ENCODE measurements at regions not wholly inside any gene's neighbourhood (a gene's known extent, or its start where the extent isn't known, plus 50 kb on each side); places are given as distances from the start of the nearest gene placed in this dataset.
A peak's percentile ranks its signal among the peaks of the same experiment; 100 is the strongest.
"Not testable (repeated sequence)": the region's sequence is repeated elsewhere in the genome, so short reads cannot be mapped to it uniquely, and the experiment has no call there.

DNA sequence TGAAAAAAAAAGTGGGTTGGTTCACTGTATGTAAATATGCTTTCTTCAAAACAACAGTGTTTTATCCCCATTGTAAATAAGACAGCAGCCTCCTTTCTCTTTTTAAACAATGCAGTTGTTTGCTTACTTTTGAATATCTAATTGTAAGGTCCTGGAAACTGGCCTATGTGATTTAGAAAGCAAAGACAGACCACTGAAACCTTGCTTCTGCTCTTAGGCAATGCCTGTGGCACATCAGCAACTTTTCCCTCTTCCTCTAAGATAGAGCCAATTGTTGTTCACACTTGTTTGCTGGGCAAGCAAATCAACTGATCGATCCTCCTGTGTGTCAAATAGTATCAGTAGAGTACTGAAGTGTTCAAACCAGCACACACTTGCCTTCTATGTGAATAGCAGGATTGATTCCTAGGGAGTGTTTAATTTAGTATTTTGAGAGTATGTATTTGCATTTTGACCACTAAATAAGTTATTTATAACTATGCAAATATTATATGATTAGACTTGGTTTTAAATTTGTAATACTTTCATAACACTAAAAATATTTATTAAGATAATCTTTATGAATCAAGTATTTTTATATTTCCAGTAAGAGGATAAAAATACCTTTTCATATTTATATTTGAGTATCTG lies 55.4 kb upstream of the GRPR start:
- Mint-ChIP-seq H3K27ac (no peak overlapping the region), H3K4me1 (peaks cover 0 to 8% (median 0%) of the 10 kb centered on the region in 3 donors), H3K36me3 (peaks cover 2% of the 10 kb centered on the region), H3K27me3 (peaks cover 6% of the 10 kb centered on the region), H3K9me3 (peaks cover 0 to 6% (median 3%) of the 10 kb centered on the region in 3 donors), H3K4me3 (peak overlapping the region in 1 of 4 donors; percentile 20)

GRCh38 chrX:16063921-16064320 lies 59.4 kb upstream of the GRPR start:
- no peak overlapping the region for H3K4me3 Mint-ChIP-seq
- H3K27me3 Mint-ChIP-seq, result no peaks in the 10 kb centered on the region
- peaks cover 0 to 1% (median under 1%) of the 10 kb centered on the region in 3 donors for H3K9me3 Mint-ChIP-seq
- peaks cover 0 to 11% (median 4%) of the 10 kb centered on the region in 3 donors for H3K4me1 Mint-ChIP-seq
- no peak overlapping the region for H3K27ac Mint-ChIP-seq
- H3K36me3 Mint-ChIP-seq, result peaks cover 2% of the 10 kb centered on the region

- H3K36me3 Mint-ChIP-seq, result peaks cover 2% of the 10 kb centered on the region
- H3K27ac Mint-ChIP-seq, result peak overlapping the region in 1 of 3 donors; percentile 4
- H3K4me1 Mint-ChIP-seq, result peaks cover 0 to 9% (median 4%) of the 10 kb centered on the region in 3 donors
- H3K4me3 Mint-ChIP-seq, result no peak overlapping the region
- H3K9me3 Mint-ChIP-seq, result peaks cover 0 to 3% (median 1%) of the 10 kb centered on the region in 3 donors
- peaks cover 3% of the 10 kb centered on the region for H3K27me3 Mint-ChIP-seq
These were observed 60.2 kb upstream of the GRPR start for GRCh38 chrX:16063141-16063540.

DNA sequence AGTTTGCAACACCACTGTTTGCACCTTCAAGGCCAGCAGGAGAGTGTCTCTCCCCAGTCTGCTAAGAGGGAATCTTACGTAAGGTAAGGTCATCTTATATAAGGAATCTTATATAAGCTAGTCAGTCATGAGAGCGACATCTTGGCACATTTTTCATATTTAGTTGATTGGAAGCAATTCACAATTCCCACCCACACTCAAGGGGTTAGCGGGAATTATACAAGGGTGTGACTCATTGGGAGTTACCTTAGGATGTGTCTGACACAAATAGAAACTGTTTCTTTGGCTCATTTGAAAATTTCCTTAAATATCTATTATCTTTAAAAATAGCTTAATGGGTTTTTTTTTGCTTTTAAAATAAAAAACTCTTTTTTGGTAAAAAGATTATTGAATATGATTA lies 62.1 kb upstream of the GRPR start:
- Mint-ChIP-seq H3K4me1 (peaks cover 0 to 4% (median 4%) of the 10 kb centered on the region in 3 donors), H3K9me3 (peaks cover 0 to 3% (median 1%) of the 10 kb centered on the region in 3 donors), H3K4me3 (no peak overlapping the region), H3K27ac (no peak overlapping the region), H3K27me3 (peaks cover 3% of the 10 kb centered on the region), H3K36me3 (peaks cover 2% of the 10 kb centered on the region)

DNA sequence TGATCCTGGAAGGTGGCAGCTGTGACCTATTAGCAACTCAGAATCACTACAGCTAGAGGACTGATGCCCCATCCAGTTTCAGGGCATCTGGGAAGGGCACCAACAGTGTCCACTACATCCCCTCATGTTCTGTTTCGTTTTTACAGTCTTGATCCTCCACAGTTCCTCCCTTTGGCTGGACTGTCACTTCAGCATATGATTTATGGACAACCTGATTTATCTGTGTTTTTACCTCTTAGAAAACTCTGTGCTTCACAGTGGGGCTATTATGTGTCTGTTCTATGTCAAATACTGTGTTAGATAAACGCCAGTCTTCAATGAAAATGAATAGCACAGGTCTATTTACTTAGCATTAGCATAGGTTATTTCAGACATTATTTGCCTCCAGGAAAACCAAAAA lies 63.1 kb upstream of the GRPR start:
- Mint-ChIP-seq H3K9me3 (peaks cover 0 to 3% (median 1%) of the 10 kb centered on the region in 3 donors), H3K36me3 (peaks cover 2% of the 10 kb centered on the region), H3K27ac (no peak overlapping the region), H3K4me1 (peaks cover 0 to 4% (median 4%) of the 10 kb centered on the region in 3 donors), H3K27me3 (peaks cover 3% of the 10 kb centered on the region), H3K4me3 (no peak overlapping the region)

GRCh38 chrX:16049126-16049525 lies 74.2 kb upstream of the GRPR start:
- H3K4me1 Mint-ChIP-seq, H3K27ac Mint-ChIP-seq, H3K4me3 Mint-ChIP-seq, H3K27me3 Mint-ChIP-seq, H3K9me3 Mint-ChIP-seq, H3K36me3 Mint-ChIP-seq: not testable (repeated sequence)

GRCh38 chrX:16042980-16043379 lies 80.4 kb upstream of the GRPR start:
- H3K4me3 Mint-ChIP-seq, result no peak overlapping the region

GRCh38 chrX:16039834-16040233 lies 83.5 kb upstream of the GRPR start:
- peaks cover 0 to 9% (median 4%) of the 10 kb centered on the region in 3 donors for H3K4me1 Mint-ChIP-seq
- peak overlapping the region in 1 of 4 donors; percentile 23 for H3K4me3 Mint-ChIP-seq
- peaks cover 3 to 5% (median 3%) of the 10 kb centered on the region in 3 donors for H3K9me3 Mint-ChIP-seq
- peaks cover 2% of the 10 kb centered on the region for H3K36me3 Mint-ChIP-seq
- no peaks in the 10 kb centered on the region for H3K27me3 Mint-ChIP-seq
- no peak overlapping the region for H3K27ac Mint-ChIP-seq

More at GRCh38 chrX:16042980-16043379, 80.4 kb upstream of the GRPR start:
- H3K4me1 Mint-ChIP-seq, result peaks cover 0 to 9% (median 4%) of the 10 kb centered on the region in 3 donors
- no peaks in the 10 kb centered on the region for H3K36me3 Mint-ChIP-seq
- H3K9me3 Mint-ChIP-seq, result no peaks in the 10 kb centered on the region
- no peak overlapping the region for H3K27ac Mint-ChIP-seq
- peaks cover 2% of the 10 kb centered on the region for H3K27me3 Mint-ChIP-seq

- H3K4me3 Mint-ChIP-seq, result peak overlapping the region in 1 of 4 donors; percentile 23
- H3K27me3 Mint-ChIP-seq, result no peaks in the 10 kb centered on the region
- H3K36me3 Mint-ChIP-seq, result peaks cover 4% of the 10 kb centered on the region
- peaks cover 0 to 9% (median 4%) of the 10 kb centered on the region in 3 donors for H3K4me1 Mint-ChIP-seq
- H3K9me3 Mint-ChIP-seq, result peaks cover 3 to 5% (median 3%) of the 10 kb centered on the region in 3 donors
- H3K27ac Mint-ChIP-seq, result no peak overlapping the region
These were observed 84.0 kb upstream of the GRPR start for GRCh38 chrX:16039363-16039762.

DNA sequence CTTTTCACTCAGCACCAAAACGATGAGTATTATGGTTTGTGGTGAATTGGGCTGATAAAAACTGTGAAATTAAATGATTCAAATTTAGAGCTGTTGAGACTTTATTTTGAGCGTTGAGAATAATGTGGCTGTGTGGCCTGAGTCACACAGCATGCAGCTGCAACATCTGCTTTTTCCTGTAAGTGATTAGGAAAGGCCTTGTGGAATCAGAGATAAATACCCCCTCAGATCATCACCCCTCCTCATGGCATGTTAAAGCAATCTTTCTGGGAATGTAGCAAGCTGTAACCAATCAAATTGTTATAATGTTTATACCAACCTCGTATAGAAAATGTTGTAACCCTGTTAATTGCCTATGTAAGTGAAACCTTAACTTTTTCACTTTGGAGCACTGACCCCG lies 90.0 kb upstream of the GRPR start:
- H3K27ac Mint-ChIP-seq, result no peak overlapping the region
- peaks cover 4% of the 10 kb centered on the region for H3K27me3 Mint-ChIP-seq
- peaks cover 0 to 4% (median 3%) of the 10 kb centered on the region in 3 donors for H3K4me1 Mint-ChIP-seq
- H3K36me3 Mint-ChIP-seq, result peaks cover 8% of the 10 kb centered on the region
- H3K9me3 Mint-ChIP-seq, result peaks cover 3 to 10% (median 5%) of the 10 kb centered on the region in 3 donors
- no peak overlapping the region for H3K4me3 Mint-ChIP-seq

DNA sequence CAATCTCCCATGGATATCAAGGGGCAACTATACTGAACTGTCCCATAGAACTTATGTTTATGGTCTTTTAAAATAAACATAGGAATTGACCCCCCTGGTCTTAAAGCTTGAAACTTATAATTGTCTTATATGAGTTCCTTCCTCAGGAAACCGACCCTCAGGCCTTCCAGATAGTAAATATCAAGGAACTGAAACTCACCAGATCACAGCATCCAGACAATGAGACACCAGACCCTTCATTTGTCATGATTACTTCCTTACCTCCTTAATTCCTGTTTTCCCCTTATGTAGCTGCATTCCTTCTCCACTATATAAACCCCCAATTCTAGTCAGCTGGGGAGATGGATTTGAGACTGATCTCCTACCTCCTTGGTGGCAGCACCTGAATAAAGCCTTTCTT lies 94.8 kb upstream of the GRPR start:
- Mint-ChIP-seq H3K9me3 (peaks cover 0 to 6% (median 0%) of the 10 kb centered on the region in 3 donors), H3K36me3 (peaks cover 4% of the 10 kb centered on the region), H3K4me1 (peaks cover 0 to 6% (median 6%) of the 10 kb centered on the region in 3 donors), H3K27me3 (peaks cover 6% of the 10 kb centered on the region), H3K27ac (no peak overlapping the region), H3K4me3 (no peak overlapping the region)

DNA sequence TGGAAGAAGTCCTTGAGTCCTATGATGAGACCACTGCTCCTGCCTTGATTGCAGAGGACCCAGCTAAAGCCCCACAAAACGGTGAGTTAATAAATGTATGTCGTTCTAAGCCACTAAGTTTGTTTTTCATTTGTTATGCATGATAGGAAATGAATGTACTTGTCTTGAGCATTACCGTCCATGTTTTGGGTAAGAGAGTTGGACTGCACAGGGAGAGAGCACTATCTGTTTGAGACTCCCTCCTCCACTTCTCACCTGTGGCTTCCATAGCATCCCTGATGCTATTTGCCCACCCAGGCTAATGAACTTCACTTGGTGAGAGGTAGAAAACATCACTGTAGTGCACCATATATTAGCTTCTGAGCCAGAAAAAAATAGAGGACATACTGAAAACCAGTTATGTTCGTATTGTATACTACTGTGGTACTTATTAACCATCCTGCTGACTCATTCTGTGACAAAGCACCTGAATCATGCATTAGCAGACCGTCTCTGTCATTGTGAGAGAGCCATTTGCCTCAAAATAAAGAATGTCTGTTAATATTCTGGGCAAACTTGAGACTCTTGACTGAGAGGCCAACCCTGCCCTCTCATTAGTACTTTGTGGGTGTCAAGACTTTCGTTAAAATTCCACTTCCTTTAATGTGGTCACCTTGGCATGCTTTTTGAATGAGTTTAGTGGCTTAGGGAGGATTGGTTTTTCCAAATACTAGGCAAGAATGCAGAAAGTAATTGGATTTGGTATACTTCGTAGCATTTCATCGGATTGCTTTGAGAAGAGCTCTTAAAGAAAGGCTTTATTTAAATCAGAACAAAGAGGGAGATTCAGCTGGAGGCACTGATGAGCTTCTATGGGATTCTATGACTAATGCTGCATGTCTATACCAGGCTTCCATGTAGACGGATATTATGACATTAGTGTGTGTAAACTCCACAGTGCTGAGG lies 99.3 kb upstream of the GRPR start:
- H3K9me3 Mint-ChIP-seq, result peaks cover 0 to 7% (median 1%) of the 10 kb centered on the region in 3 donors
- H3K27me3 Mint-ChIP-seq, result peaks cover 6% of the 10 kb centered on the region
- H3K4me3 Mint-ChIP-seq, result no peak overlapping the region

DNA sequence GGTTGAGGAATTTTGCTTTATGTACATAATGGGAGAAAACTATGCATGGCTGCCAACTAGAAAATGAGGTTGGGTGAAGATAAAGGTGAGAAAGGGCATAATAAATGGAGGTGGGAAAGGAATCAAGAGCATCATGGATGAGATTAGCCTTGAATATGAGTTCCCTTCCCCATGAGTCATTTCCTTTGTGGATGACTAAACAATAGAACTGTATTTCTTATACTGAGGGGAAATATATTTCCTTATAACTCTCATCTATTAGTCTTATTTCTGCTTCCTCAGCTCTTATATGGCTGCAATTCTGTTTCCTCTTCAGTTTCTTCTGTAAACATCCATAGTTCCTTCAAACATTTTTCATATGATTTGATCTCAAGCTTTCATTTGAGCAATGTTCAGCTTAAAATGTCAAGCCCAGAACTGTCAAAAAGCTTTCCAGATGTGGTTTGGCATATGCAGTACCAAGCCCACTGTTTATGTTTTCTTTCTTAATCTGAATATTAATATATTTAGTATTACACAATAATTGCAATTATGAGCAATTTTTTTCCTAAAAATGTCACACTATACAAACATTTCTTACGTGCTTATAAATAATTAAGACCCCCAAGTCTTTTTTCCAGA lies 100.7 kb upstream of the GRPR start:
- Mint-ChIP-seq H3K9me3 (peaks cover 0 to 4% (median 1%) of the 10 kb centered on the region in 3 donors), H3K27ac (no peak overlapping the region), H3K4me3 (no peak overlapping the region), H3K27me3 (peaks cover 5% of the 10 kb centered on the region), H3K36me3 (no peaks in the 10 kb centered on the region), H3K4me1 (peaks cover 0 to 4% (median 2%) of the 10 kb centered on the region in 3 donors)

More for the DNA sequence above, 99.3 kb upstream of the GRPR start:
- Mint-ChIP-seq H3K4me1 (peaks cover 0 to 7% (median 3%) of the 10 kb centered on the region in 3 donors), H3K27ac (no peak overlapping the region), H3K36me3 (no peaks in the 10 kb centered on the region)

DNA sequence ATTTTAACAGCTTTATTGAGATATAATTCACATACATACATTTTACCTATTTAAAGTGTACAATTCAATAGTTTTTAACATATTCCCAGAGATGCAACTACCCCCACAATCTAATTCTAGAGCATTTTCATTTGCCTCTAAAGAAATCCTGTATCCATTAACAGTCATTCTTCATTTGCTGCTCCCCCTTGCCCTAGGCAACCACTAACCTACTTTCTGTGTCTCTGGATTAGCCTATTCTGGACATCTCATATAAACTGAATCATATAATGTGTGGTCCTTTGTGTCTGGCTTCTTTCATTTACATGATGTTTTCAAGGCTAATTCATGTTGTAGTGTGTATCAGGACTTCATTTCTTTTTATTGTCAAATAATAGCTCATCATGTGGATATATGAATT lies 105.1 kb upstream of the GRPR start:
- H3K4me1 Mint-ChIP-seq, result no peaks in the 10 kb centered on the region
- H3K27ac Mint-ChIP-seq, result no peak overlapping the region
- peaks cover 0 to 4% (median 1%) of the 10 kb centered on the region in 3 donors for H3K9me3 Mint-ChIP-seq
- no peak overlapping the region for H3K4me3 Mint-ChIP-seq
- H3K36me3 Mint-ChIP-seq, result no peaks in the 10 kb centered on the region
- peaks cover 3% of the 10 kb centered on the region for H3K27me3 Mint-ChIP-seq

DNA sequence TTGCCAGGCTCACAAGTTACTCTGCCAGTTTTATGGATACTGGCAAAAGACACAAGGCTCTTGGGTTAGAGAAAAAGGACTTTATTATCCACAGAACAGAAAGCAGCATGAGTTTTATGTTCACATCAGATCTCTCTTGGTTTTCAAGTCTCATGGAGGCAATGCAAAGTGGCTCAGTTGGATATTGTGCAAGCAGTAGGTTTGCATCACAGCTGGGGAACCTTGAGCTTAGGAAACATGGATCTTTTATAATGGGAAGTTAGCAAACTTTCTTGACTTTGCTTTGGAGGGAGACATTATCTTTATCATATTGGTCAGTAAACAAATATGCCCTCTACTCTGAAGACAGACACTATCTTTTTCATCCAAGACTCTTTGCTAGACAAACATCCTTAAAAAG lies 109.2 kb upstream of the GRPR start:
- Mint-ChIP-seq H3K4me3 (no peak overlapping the region), H3K27me3 (no peaks in the 10 kb centered on the region), H3K27ac (no peak overlapping the region), H3K36me3 (peaks cover 1% of the 10 kb centered on the region), H3K4me1 (no peaks in the 10 kb centered on the region), H3K9me3 (no peaks in the 10 kb centered on the region)

Measured in IgD-negative memory B cell (primary cell).